ENCODE measurements at regions not wholly inside any gene's neighbourhood (a gene's known extent, or its start where the extent isn't known, plus 50 kb on each side); places are given as distances from the start of the nearest gene placed in this dataset.

DNA sequence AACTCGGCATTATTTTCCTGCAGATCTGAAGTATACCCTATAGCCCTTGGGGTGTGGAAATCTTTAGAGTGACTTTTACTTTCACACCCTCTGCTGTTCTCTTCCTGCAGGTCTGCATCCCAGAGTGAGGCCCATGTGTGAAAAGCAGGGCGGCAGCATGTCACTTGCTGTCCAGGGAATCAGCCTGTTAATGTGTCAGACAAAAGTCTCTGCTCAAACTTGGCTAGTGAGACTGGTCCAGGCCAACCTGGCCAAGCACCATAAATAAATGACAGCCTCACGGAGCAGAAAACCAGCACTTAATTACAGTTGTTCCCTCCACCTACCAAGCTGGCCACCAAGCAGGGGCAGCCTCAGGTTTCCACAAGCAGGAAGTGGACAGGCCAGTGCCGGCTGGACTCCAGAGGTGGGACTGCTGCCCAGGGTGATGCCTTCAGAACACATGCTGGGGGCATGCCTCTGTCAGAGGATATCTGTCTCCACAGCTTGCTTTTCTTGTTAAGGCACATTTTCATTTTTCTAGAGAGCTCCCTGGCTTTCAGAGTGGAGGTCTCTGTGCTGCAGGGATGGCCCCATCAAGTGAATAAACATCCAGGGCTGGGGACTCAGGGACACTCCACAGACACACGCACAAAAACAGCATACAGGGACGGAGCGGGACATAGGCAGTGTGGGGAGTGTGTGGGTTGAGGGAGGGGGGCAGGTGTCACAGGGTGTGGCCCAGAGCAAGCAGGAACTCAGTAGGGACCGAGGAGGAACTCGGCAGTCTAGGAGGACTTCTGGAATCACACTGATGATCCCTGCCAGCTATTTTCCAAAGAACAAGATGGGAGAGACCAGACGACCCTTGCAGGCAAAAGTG lies 243.8 kb upstream of the IRX1 start:
- Histone ChIP-seq H3K9me3 (no peaks in the 10 kb centered on the region), H3K4me1 (replicated peaks) (no peaks in the 10 kb centered on the region), H3K27me3 (replicated peaks; ENCODE audit: insufficient read depth) (no peaks in the 10 kb centered on the region), H3K27ac (no peak overlapping the region), H3K36me3 (no peaks in the 10 kb centered on the region), H3K4me3 (no peak overlapping the region)
- intact Hi-C loops (cut with DNase I): no loop called here
- TF ChIP-seq POLR2AphosphoS5 (IDR thresholded peaks at IDR 0.05) (no peak), POLR2A (IDR thresholded peaks at IDR 0.05) (no peak)
- TF ChIP-seq, protein P1, sequence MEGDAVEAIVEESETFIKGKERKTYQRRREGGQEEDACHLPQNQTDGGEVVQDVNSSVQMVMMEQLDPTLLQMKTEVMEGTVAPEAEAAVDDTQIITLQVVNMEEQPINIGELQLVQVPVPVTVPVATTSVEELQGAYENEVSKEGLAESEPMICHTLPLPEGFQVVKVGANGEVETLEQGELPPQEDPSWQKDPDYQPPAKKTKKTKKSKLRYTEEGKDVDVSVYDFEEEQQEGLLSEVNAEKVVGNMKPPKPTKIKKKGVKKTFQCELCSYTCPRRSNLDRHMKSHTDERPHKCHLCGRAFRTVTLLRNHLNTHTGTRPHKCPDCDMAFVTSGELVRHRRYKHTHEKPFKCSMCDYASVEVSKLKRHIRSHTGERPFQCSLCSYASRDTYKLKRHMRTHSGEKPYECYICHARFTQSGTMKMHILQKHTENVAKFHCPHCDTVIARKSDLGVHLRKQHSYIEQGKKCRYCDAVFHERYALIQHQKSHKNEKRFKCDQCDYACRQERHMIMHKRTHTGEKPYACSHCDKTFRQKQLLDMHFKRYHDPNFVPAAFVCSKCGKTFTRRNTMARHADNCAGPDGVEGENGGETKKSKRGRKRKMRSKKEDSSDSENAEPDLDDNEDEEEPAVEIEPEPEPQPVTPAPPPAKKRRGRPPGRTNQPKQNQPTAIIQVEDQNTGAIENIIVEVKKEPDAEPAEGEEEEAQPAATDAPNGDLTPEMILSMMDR (IDR thresholded peaks at IDR 0.05): no peak
- 77% methylated on average over 10 of the region's 10 CpGs for WGBS
- no peak for DNase-seq (ENCODE audit: low spot score)

DNA sequence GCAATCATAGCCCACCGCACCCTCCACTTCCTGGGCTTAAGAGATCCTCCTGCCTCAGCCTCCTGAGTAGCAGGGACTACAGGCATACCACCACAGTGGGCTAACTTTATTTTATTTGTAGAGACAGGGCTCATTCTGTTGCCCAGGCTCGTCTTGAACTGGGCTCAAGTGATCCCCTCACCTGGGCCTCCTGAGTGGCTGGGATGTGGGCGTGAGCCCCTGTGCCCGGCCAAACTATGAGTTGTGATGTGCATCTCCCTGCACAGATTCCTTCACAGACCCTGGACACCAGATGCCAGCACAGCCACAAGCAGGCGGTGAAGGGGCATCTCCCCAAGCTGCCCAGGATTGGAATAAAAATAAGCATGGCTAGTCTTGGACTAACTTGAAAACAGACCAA lies 244.9 kb upstream of the IRX1 start:
- no peak overlapping the region for H3K4me3 ChIP-seq
- 93% methylated on average over 5 of the region's 5 CpGs for WGBS
- H3K4me1 ChIP-seq (replicated peaks): no peaks in the 10 kb centered on the region
- H3K9me3 ChIP-seq: no peaks in the 10 kb centered on the region
- no peaks in the 10 kb centered on the region for H3K27me3 ChIP-seq (replicated peaks; ENCODE audit: insufficient read depth)
- DNase-seq (ENCODE audit: low spot score): no peak
- H3K27ac ChIP-seq: no peak overlapping the region
- no peaks in the 10 kb centered on the region for H3K36me3 ChIP-seq
- TF ChIP-seq POLR2A (IDR thresholded peaks at IDR 0.05) (no peak), POLR2AphosphoS5 (IDR thresholded peaks at IDR 0.05) (no peak)
- TF ChIP-seq, protein P1 (IDR thresholded peaks at IDR 0.05): no peak
- intact Hi-C loops (cut with DNase I): no loop called here

DNA sequence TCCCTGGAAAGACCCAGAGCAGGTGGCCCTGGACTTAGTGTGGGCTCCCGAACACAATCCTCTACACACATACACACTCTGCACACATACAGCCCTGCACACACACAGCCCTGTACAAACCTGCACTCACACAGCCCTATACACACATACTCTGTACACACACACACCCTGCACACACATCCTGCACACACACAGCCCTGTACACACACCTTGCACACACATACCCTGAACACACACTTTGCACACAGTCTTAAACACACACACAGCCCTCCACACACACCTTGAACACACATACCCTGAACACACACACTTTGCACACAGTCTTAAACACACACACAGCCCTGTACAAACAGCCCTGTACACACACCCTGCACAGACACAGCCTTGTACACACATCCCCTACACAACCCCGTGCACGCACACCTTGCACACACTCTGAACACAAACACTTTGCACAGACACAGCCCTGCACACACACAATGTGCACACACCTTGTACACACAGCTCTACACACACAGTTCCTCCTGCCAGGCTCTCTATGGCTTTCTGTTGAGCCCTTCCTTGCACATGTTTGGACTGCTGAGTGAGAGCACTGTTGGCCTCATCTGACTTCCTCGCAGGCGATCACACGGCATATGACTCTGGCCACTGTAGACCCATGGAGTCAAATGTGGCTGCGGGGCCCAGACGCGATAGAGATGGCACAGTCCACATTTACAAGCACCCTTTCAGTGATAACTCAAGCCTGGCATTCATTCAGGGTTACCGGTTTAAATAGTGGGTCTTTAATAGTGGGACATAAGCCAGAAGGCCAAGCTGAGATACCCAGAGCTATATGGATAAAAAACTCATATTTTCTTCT lies 245.7 kb upstream of the IRX1 start:
- DNase-seq (ENCODE audit: low spot score): no peak
- no peaks in the 10 kb centered on the region for H3K27me3 ChIP-seq (replicated peaks; ENCODE audit: insufficient read depth)
- H3K4me1 ChIP-seq (replicated peaks): no peaks in the 10 kb centered on the region
- TF ChIP-seq POLR2A (IDR thresholded peaks at IDR 0.05): no peak
- TF ChIP-seq, protein P1 (IDR thresholded peaks at IDR 0.05): no peak
- no peak for TF ChIP-seq POLR2AphosphoS5 (IDR thresholded peaks at IDR 0.05)
- WGBS: 90% methylated on average over 10 of the region's 10 CpGs
- intact Hi-C loops (cut with DNase I): no loop called here
- no peak overlapping the region for H3K4me3 ChIP-seq
- H3K9me3 ChIP-seq: no peaks in the 10 kb centered on the region
- H3K27ac ChIP-seq: no peak overlapping the region
- no peaks in the 10 kb centered on the region for H3K36me3 ChIP-seq

DNA sequence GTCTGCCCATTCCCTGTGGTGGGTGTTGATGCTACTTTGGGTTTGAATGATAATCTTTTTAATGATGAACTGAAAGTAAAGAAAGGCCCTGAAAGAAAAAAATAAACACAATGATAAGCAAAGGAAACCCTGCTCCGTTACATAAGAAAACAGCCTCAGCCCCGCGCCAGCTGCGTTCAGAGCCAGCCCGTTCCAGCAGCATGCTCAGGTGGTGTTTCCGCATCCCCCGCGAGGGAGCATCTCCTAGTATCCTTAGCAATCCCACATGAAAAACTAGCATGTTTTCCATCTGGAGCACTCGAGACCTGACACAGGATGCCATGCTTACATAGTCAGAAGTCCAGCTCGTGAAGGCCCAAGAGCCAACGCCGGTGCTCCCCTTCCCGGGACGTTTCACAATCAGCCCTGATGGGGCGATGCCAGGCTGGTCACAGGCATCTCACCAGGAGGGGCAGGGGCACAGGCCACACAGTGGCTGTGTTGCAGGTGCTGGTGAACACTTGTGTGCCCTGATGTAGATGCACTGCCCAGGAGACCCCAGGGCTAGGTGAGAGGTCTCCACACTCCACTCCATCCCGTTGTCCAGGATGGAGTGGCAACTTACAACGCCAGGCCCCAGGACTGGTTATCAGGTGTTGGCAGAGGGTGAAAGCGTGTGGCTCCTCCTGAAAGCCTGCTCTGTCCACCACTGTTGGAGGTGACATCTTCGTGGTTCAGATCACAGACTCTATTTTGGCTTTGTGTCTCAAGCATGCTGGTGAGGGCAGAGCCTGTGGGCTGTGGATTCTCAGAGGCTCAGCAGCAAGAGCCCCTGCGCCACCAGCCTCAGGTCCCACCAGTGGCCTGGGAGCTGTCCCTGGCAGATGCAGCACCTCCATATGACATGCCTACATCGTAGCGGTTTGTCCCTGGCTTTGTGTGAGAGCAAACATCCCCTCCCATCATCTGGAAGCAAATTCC lies 246.8 kb upstream of the IRX1 start:
- H3K9me3 ChIP-seq: no peaks in the 10 kb centered on the region
- no peak overlapping the region for H3K4me3 ChIP-seq
- intact Hi-C loops (cut with DNase I): no loop called here
- no peaks in the 10 kb centered on the region for H3K4me1 ChIP-seq (replicated peaks)
- 93% methylated on average over 20 of the region's 22 CpGs for WGBS
- H3K27me3 ChIP-seq (replicated peaks; ENCODE audit: insufficient read depth): no peaks in the 10 kb centered on the region
- H3K36me3 ChIP-seq: no peaks in the 10 kb centered on the region
- no peak overlapping the region for H3K27ac ChIP-seq
- no peak for DNase-seq (ENCODE audit: low spot score)
- TF ChIP-seq POLR2A (IDR thresholded peaks at IDR 0.05): no peak
- TF ChIP-seq POLR2AphosphoS5 (IDR thresholded peaks at IDR 0.05): no peak
- TF ChIP-seq, protein P1 (IDR thresholded peaks at IDR 0.05): no peak
